ENCODE measurements at regions not wholly inside any gene's neighbourhood (a gene's known extent, or its start where the extent isn't known, plus 50 kb on each side); places are given as distances from the start of the nearest gene placed in this dataset.

DNA sequence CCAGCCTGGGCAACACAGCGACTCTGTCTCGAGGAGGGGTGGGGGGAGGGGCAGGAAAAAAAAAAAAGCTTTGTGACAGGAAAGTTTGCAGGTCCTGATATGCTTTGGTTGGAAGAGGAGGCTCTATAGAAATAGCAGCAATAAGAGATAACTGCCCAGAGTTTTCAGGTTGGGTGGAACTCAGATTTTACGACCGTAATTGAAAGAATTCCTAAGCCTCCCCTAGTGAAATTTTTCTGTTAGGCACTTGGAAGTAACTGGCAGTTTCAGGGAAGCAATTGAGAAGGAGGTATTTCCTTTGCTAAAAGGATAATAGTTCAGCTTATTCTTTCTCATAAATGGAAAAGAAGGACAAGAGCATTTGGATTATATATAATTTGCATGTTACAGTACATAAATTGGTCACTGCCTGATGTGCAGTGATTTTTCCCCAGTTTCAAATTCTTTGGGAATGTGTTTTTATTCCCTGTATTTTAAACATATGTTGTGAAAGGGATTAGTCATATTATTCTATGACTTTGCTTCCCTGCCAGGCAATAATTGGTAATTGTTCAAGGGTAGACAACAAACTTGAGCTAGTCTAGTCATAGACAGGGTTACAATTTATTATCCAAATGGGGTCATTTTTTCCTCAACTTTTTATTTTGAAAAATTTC is 452.8 kb downstream of the AEBP2 start:
- TF ChIP-seq, protein P1, sequence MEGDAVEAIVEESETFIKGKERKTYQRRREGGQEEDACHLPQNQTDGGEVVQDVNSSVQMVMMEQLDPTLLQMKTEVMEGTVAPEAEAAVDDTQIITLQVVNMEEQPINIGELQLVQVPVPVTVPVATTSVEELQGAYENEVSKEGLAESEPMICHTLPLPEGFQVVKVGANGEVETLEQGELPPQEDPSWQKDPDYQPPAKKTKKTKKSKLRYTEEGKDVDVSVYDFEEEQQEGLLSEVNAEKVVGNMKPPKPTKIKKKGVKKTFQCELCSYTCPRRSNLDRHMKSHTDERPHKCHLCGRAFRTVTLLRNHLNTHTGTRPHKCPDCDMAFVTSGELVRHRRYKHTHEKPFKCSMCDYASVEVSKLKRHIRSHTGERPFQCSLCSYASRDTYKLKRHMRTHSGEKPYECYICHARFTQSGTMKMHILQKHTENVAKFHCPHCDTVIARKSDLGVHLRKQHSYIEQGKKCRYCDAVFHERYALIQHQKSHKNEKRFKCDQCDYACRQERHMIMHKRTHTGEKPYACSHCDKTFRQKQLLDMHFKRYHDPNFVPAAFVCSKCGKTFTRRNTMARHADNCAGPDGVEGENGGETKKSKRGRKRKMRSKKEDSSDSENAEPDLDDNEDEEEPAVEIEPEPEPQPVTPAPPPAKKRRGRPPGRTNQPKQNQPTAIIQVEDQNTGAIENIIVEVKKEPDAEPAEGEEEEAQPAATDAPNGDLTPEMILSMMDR (IDR thresholded peaks at IDR 0.05; ENCODE audit: low read length) = no peak
- no peak for TF ChIP-seq EZH2 (optimal IDR thresholded peaks at IDR 0.05; ENCODE audit: low read depth, low read length)
- no peak for TF ChIP-seq EZH2phosphoT487 (IDR thresholded peaks at IDR 0.05; ENCODE audit: low read length)
